IMR-90 (cell line): ENCODE measurements at regions not wholly inside any gene's neighbourhood (a gene's known extent, or its start where the extent isn't known, plus 50 kb on each side); places are given as distances from the start of the nearest gene placed in this dataset.
"Not testable (repeated sequence)": the region's sequence is repeated elsewhere in the genome, so short reads cannot be mapped to it uniquely, and the experiment has no call there.

Experiments used
- ATAC-seq: fragments of 200-7000 bp; cut with Tn5 transposase; 2 replicates; pipeline ENCODE4 v1.9.1; 2020; ENCODE audit warnings: low read depth, mild to moderate bottlenecking, moderate library complexity
- BruUV-seq: library from RNA; stranded (reverse); fragments of 400-500 nt; replicated peaks from 2 replicates; lab custom pipeline; 2021; lab: Mats Ljungman, UMichigan
- CTCF ChIA-PET: fragments of 300-600 bp; formaldehyde crosslinking; extraction: SDS; loops from one replicate; lab custom pipeline; 2021; ENCODE audit warnings: antibody characterized with exemption; lab: Yijun Ruan, JAX
- POLR2A ChIA-PET: fragments of 300-600 bp; sonication (Branson Sonifier 250); formaldehyde crosslinking; loops from one replicate; lab custom pipeline; 2022; ENCODE audit warnings: antibody characterized with exemption; ENCODE audit not compliant: unreplicated experiment; lab: Charles Lee
- DNase-seq: peaks from one replicate; pipeline ENCODE4 v3.0.0; 2013
- H2AFZ ChIP-seq: replicated peaks from 2 replicates; pipeline ENCODE3; 2013; ENCODE audit warnings: low read length, mild to moderate bottlenecking; ENCODE audit not compliant: poor library complexity
- H2AK5ac ChIP-seq: 2 replicates; pipeline ENCODE4 v1.6.1; 2013; ENCODE audit warnings: low read depth, low read length, inconsistent platforms
- H2AK9ac ChIP-seq: replicated peaks from 2 replicates; pipeline ENCODE3; 2013; ENCODE audit warnings: mild to moderate bottlenecking, low read depth, low read length, moderate library complexity; ENCODE audit not compliant: poor library complexity
- H2BK120ac ChIP-seq: 2 replicates; pipeline ENCODE4 v1.6.1; 2013; ENCODE audit warnings: low read depth, low read length, inconsistent platforms
- H2BK15ac ChIP-seq: 3 replicates; pipeline ENCODE4 v1.6.1; 2013; ENCODE audit warnings: low read depth, low read length, inconsistent platforms
- H2BK20ac ChIP-seq: 2 replicates; pipeline ENCODE4 v1.6.1; 2013; ENCODE audit warnings: low read depth, mild to moderate bottlenecking, inconsistent platforms, low read length, moderate library complexity
- H2BK5ac ChIP-seq: 2 replicates; pipeline ENCODE4 v1.6.1; 2013; ENCODE audit warnings: mild to moderate bottlenecking, low read depth, low read length, inconsistent platforms; ENCODE audit not compliant: poor library complexity, severe bottlenecking
- H3K14ac ChIP-seq: replicated peaks from 2 replicates; pipeline ENCODE4 v1.6.1; 2013; ENCODE audit warnings: low read depth, low read length, inconsistent platforms
- H3K18ac ChIP-seq: 2 replicates; pipeline ENCODE4 v1.6.1; 2013; ENCODE audit warnings: low read depth, low read length, control low read depth
- H3K23ac ChIP-seq: 2 replicates; pipeline ENCODE4 v1.6.1; 2013; ENCODE audit warnings: low read depth, low read length, inconsistent platforms
- H3K27ac ChIP-seq: 2 replicates; pipeline ENCODE4 v1.5.1; 2013; ENCODE audit warnings: mild to moderate bottlenecking, control low read depth, low read length; ENCODE audit not compliant: insufficient read depth
- H3K27me3 ChIP-seq: 2 replicates; pipeline ENCODE4 v1.6.1; 2013; ENCODE audit warnings: low read length; ENCODE audit not compliant: control insufficient read depth, insufficient read depth
- H3K36me3 ChIP-seq: 2 replicates; pipeline ENCODE4 v1.6.1; 2013; ENCODE audit warnings: low read length, mixed read lengths; ENCODE audit not compliant: control insufficient read depth, insufficient read depth
- H3K4ac ChIP-seq: 2 replicates; pipeline ENCODE4 v1.6.1; 2013; ENCODE audit warnings: low read depth, low read length, inconsistent platforms
- H3K4me1 ChIP-seq: 2 replicates; pipeline ENCODE4 v1.6.1; 2013; ENCODE audit warnings: low read length, mixed read lengths; ENCODE audit not compliant: control insufficient read depth, insufficient read depth
- H3K4me2 ChIP-seq: 2 replicates; pipeline ENCODE4 v1.6.1; 2013; ENCODE audit warnings: low read depth, mild to moderate bottlenecking, control low read depth, low read length, moderate library complexity
- H3K4me3 ChIP-seq: 2 replicates; pipeline ENCODE4 v1.5.1; 2013; ENCODE audit warnings: low read depth, mild to moderate bottlenecking, control low read depth, low read length, moderate library complexity; ENCODE audit not compliant: insufficient read depth
- H3K56ac ChIP-seq: 2 replicates; pipeline ENCODE4 v1.6.1; 2013; ENCODE audit warnings: low read length, inconsistent platforms; ENCODE audit not compliant: insufficient read depth; ENCODE audit errors: extremely low read depth
- H3K79me1 ChIP-seq, 2 experiments: 2 replicates each; pipeline ENCODE4 v1.6.1; 2013; ENCODE audit warnings: low read length in 2 of 2, inconsistent platforms in 1 of 2, low read depth in 1 of 2
- H3K9ac ChIP-seq: 2 replicates; pipeline ENCODE4 v1.6.1; 2013; ENCODE audit warnings: low read depth, low read length, control low read depth
- H3K9me1 ChIP-seq: 2 replicates; pipeline ENCODE4 v1.6.1; 2013; ENCODE audit warnings: low read length, inconsistent platforms; ENCODE audit not compliant: insufficient read depth
- H3K9me3 ChIP-seq: 2 replicates; pipeline ENCODE4 v1.6.1; 2013; ENCODE audit warnings: low read length; ENCODE audit not compliant: control insufficient read depth, insufficient read depth
- H4K20me1 ChIP-seq: 2 replicates; pipeline ENCODE4 v1.6.1; 2013; ENCODE audit warnings: low read length, inconsistent platforms; ENCODE audit not compliant: insufficient read depth
- H4K5ac ChIP-seq: 2 replicates; pipeline ENCODE4 v1.6.1; 2013; ENCODE audit warnings: mild to moderate bottlenecking, low read depth, low read length, control low read depth
- H4K8ac ChIP-seq, 2 experiments: 2 replicates each; pipeline ENCODE4 v1.6.1; 2013; ENCODE audit warnings: low read depth in 2 of 2, low read length in 2 of 2, control low read depth in 1 of 2, inconsistent platforms in 1 of 2
- H4K91ac ChIP-seq: 2 replicates; pipeline ENCODE4 v1.6.1; 2013; ENCODE audit warnings: low read depth, low read length, inconsistent platforms; ENCODE audit not compliant: insufficient read depth
- MAZ ChIP-seq: IDR thresholded peaks from 2 replicates; pipeline ENCODE4 v1.6.1; 2012; ENCODE audit warnings: low read depth, mild to moderate bottlenecking, low read length, improper control_type of control experiment, moderate library complexity, borderline replicate concordance
- NFE2L2 ChIP-seq: fragments of 150-350 bp; IDR thresholded peaks from 2 replicates; pipeline ENCODE4 v1.6.1; 2016; ENCODE audit warnings: low read depth, mild to moderate bottlenecking, low read length
- RAD21 ChIP-seq: IDR thresholded peaks from 2 replicates; pipeline ENCODE4 v1.6.1; 2012; ENCODE audit warnings: low read length, improper control_type of control experiment
- WGBS, 2 experiments: methylation state at CpG; one replicate each; pipeline versions ENCODE4 v1.1.5 to v1.1.7; 2013; ENCODE audit warnings: missing lambda C conversion rate in 2 of 2; ENCODE audit not compliant: insufficient read length in 1 of 2; ENCODE audit errors: extremely low coverage in 2 of 2; 5-methylcytosine and 5-hydroxymethylcytosine counted together
- dilution Hi-C: fragments of 300-500 bp; cut with HindIII; formaldehyde crosslinking; loops from one replicate; pipeline ENCODE4 v1.14.3; 2018; ENCODE audit warnings: low sequenced_read_pairs; ENCODE audit not compliant: unreplicated experiment
- in situ Hi-C: fragments of 300-500 bp; cut with MboI; formaldehyde crosslinking; loops from 3 replicates; pipeline ENCODE4 v1.14.3; 2019; ENCODE audit warnings: low sequenced_read_pairs, inconsistent platforms, mixed read lengths
- intact Hi-C: fragments of 100-400 bp; cut with micrococcal nuclease; formaldehyde crosslinking; loops from 2 replicates; pipeline ENCODE4 v1.10.0; 2022

DNA sequence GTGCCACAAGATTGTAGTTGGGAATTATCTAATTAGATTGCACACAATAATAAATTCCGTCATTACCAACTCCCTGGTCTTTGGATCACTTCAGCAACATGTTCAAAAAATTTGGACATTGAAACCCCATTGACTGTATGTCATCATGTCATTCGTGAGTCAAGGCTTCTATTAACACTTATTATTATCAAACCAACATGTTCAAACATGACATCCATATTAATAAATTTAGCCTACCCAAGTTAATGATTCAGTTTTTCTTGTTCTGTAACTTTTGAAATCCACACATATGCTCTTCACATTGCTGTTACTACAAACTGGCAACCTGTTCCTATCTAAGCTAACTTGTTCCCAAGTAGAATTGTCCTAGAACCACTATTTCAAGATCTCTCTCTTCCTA lies 1142.7 kb upstream of the SLC39A10 start:
- Histone ChIP-seq H3K4me3 (no peak overlapping the region), H3K9me3 (no peaks in the 10 kb centered on the region), H3K36me3 (no peaks in the 10 kb centered on the region), H3K4ac (no peak overlapping the region), H3K27ac (no peak overlapping the region), H3K79me1 (no peaks in the 10 kb centered on the region), H3K4me1 (no peaks in the 10 kb centered on the region), H3K27me3 (no peaks in the 10 kb centered on the region), H2BK5ac (no peak overlapping the region), H3K18ac (no peak overlapping the region), H2BK120ac (no peak overlapping the region), H4K5ac (no peak overlapping the region), H3K56ac (no peak overlapping the region), H3K4me2 (no peak overlapping the region), H3K9ac (no peak overlapping the region), H4K20me1 (no peaks in the 10 kb centered on the region), H3K9me1 (no peaks in the 10 kb centered on the region), H2AK5ac (no peak overlapping the region), H2AFZ (no peak overlapping the region), H3K23ac (no peak overlapping the region), H4K8ac (no peak overlapping the region), H4K91ac (no peak overlapping the region), H2AK9ac (no peak overlapping the region), H3K14ac (no peak overlapping the region), H2BK20ac (no peak overlapping the region), H2BK15ac (no peak overlapping the region)
- TF ChIP-seq RAD21 (no peak), NFE2L2 (no peak), MAZ (no peak)
- DNase-seq = no peak
- WGBS, 2 experiments = 0% methylated on average over 1 of the region's 2 CpGs; no CpG with 5 or more reads in 1 of the 2 experiments
- ChIA-PET CTCF (no interaction called here), POLR2A (no interaction called here)
- in situ Hi-C loops = no loop called here
- dilution Hi-C loops = no loop called here
- no TSS peak for BruUV-seq
- intact Hi-C loops = no loop called here
- ATAC-seq = no peak

DNA sequence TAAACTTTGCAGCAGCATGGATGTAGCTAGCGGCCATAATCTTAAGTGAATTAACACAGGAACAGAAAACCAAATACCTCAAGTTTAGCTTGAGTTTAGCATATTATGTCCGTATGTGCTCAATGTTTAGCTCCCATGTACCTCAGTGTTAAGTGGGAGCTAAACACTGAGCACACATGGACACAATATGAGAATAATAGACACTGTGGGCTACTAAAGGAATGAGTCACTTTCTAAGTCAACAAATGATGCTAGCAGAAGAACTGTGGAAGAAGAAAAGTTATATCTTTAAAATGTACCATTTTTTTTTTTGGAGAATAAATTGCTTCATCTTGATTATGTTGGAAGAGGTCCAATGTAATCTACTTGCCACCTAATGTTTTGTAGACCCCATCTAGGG lies 1146.0 kb upstream of the SLC39A10 start:
- H4K20me1 ChIP-seq, H2AFZ ChIP-seq, H3K4me1 ChIP-seq, H2BK120ac ChIP-seq, H3K4me2 ChIP-seq, POLR2A ChIA-PET, H4K8ac ChIP-seq, dilution Hi-C loops, H3K9ac ChIP-seq, ATAC-seq, H3K27ac ChIP-seq, in situ Hi-C loops, H2BK15ac ChIP-seq, H3K4ac ChIP-seq, H3K4me3 ChIP-seq, H3K56ac ChIP-seq, H3K9me3 ChIP-seq, DNase-seq, BruUV-seq, H3K36me3 ChIP-seq, intact Hi-C loops, H3K18ac ChIP-seq, H2BK20ac ChIP-seq, H3K9me1 ChIP-seq, H3K23ac ChIP-seq, H4K5ac ChIP-seq, H4K91ac ChIP-seq, H3K79me1 ChIP-seq, H2BK5ac ChIP-seq, CTCF ChIA-PET, H3K14ac ChIP-seq, H2AK5ac ChIP-seq, H3K27me3 ChIP-seq, H2AK9ac ChIP-seq: not testable (repeated sequence)
- no CpG with 5 or more reads among the region's 2 CpGs for WGBS, 2 experiments
